Activated naive CD4-positive, alpha-beta T cell treated with anti-CD3 and anti-CD28 coated beads, Interleukin-2, amount 10 ng/mL, durations not matched to agents 7 days and 5 days (primary cell): ENCODE measurements at regions not wholly inside any gene's neighbourhood (a gene's known extent, or its start where the extent isn't known, plus 50 kb on each side); places are given as distances from the start of the nearest gene placed in this dataset.
"Not testable (repeated sequence)": the region's sequence is repeated elsewhere in the genome, so short reads cannot be mapped to it uniquely, and the experiment has no call there.

Experiments used
- CTCF ChIA-PET: fragments of 350-600 bp; sonication (Branson Sonifier 250); formaldehyde crosslinking; loops from one replicate; lab custom pipeline; 2021; ENCODE audit warnings: antibody characterized with exemption; lab: Charles Lee
- DNase-seq: peaks from one replicate; pipeline ENCODE4 v3.0.0-alpha.2; 2020
- H3K27ac Mint-ChIP-seq: one replicate; pipeline ENCODE4 v1.8.0; 2021; ENCODE audit warnings: mild to moderate bottlenecking, moderate library complexity, mixed read lengths
- H3K27me3 Mint-ChIP-seq: one replicate; pipeline ENCODE4 v1.8.0; 2021; ENCODE audit warnings: mild to moderate bottlenecking, mixed read lengths
- H3K36me3 Mint-ChIP-seq: one replicate; pipeline ENCODE4 v1.8.0; 2021; ENCODE audit warnings: mixed read lengths
- H3K4me1 Mint-ChIP-seq: one replicate; pipeline ENCODE4 v1.8.0; 2021; ENCODE audit warnings: mixed read lengths
- H3K4me3 Mint-ChIP-seq: one replicate; pipeline ENCODE4 v1.8.0; 2021; ENCODE audit warnings: mild to moderate bottlenecking, moderate library complexity, mixed read lengths
- H3K9me3 Mint-ChIP-seq: one replicate; pipeline ENCODE4 v1.8.0; 2021; ENCODE audit warnings: mixed read lengths

DNA sequence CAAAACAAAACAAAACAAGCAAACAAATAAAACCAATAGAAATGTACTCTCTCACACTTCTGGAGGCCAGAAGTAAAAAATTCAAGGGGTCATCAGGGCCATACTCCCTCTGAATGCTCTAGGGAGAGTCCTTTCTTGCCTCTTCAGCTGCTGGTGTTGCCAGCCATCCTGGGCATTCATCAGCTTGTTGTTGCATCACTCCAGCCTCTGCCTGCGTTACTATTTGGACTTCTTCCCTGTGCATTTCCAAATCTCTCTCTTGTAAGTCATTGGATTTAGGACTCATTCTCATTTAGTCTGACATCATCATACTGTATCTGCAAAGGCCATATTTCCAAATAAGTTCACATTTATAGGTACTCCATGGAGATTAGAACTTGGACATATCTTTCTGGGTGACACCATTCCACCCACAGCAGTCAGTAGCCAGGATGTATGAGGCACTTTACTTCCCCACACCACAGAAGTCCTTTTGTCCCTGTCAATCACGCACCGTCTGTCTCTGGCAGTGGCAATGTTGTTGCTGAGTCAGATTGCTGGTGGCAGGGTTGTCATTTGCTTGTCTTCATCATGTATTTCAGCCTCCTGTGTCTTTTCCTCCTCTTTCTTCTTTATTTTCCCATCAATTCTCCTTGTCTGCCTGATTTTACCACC is 151.0 kb upstream of the KCNJ6 start:
- H3K9me3 Mint-ChIP-seq = no peaks in the 10 kb centered on the region
- DNase-seq = no peak
- CTCF ChIA-PET = interaction anchor here (1.0 kb wide), 1 partner anchor 17 kb away, joined by 3 read pairs; no protein-coding TSS in a partner anchor
- no peaks in the 10 kb centered on the region for H3K27me3 Mint-ChIP-seq
- no peak overlapping the region for H3K4me3 Mint-ChIP-seq
- no peaks in the 10 kb centered on the region for H3K4me1 Mint-ChIP-seq
- H3K36me3 Mint-ChIP-seq = no peaks in the 10 kb centered on the region
- no peak overlapping the region for H3K27ac Mint-ChIP-seq

DNA sequence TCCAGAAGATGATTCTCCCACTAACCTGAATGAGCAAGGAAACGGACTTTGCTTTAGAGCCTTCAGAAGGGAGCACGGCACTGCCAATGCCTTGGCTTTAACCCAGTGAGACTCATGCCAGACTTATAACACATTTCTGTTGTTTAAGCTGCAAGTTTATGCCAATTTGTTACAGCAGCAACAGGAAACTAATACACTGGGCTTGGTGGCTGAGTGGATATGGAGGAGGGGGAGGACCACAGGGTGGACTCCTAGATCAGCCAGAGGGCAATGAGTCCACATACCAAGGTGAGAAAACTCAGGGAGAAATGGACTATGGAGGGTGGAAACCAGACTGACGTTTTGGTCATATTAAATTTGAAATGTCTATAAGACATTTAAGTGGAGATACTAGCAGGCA is 156.2 kb upstream of the KCNJ6 start:
- H3K9me3 Mint-ChIP-seq = no peaks in the 10 kb centered on the region
- H3K27ac Mint-ChIP-seq = no peak overlapping the region
- H3K27me3 Mint-ChIP-seq = peaks cover 9% of the 10 kb centered on the region
- CTCF ChIA-PET = no interaction called here
- H3K4me3 Mint-ChIP-seq = no peak overlapping the region
- H3K36me3 Mint-ChIP-seq = no peaks in the 10 kb centered on the region
- H3K4me1 Mint-ChIP-seq = peaks cover 2% of the 10 kb centered on the region
- DNase-seq = no peak

DNA sequence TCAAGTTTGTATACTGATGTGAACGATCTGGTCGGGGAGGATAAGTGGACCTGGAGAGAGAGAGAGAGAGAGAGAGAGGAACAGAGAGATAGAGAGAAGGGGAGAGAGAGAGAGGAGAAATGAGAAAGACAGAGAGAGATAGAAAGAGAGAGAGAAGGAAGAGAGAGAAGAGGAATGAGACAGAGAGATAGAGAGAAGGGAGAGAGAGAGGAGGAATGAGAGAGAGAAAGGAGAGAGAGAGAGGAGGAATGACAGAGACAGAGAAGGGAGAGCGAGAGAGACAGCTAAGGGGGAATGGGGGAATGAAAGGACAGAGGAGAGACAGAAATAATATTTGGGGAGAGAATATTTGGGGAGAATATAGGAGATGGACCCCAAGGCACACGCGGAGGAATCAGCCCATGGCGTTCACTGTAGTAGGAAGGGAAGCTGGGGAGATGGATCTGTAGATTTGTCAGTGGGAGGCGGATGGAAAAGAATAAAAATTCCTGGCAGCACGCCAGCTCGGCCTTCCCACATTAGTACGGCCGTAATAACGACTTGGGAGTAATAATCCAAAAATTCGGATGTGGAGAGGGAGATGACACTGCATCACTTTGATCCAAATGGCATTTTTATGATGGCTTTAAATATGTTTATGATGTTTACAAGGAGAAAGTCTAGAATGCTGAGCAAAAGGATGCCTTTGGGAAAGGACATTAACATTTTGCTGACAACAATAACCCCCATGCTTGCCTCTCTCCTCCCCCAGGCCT is 159.8 kb upstream of the KCNJ6 start:
- Mint-ChIP-seq H3K9me3 (no peaks in the 10 kb centered on the region), H3K27ac (no peak overlapping the region), H3K4me3 (no peak overlapping the region), H3K27me3 (peaks cover 9% of the 10 kb centered on the region), H3K36me3 (no peaks in the 10 kb centered on the region), H3K4me1 (peaks cover 2% of the 10 kb centered on the region)
- no peak for DNase-seq
- CTCF ChIA-PET = interaction anchor here (0.6 kb wide), 1 partner anchor 1561 kb away, joined by 3 read pairs; no protein-coding TSS in a partner anchor

DNA sequence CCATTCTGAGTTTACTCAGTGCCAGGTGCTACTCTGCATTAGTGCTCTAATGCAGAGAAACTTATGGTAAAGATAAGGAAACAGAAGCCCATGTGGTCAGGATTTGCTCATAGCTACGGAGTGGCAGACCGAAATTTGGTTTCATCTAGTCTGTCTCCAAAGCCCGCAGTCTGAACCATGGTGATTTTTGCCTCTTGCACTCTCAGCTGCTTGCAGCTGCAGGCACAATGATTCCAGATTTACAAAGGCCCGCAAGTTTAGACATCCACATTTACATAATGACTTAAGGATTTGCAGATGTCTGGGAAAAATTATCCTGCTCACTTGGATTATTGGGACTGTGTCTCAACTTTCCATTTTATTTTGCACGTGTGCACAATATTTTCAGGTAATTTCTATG is 161.3 kb upstream of the KCNJ6 start:
- no peaks in the 10 kb centered on the region for H3K9me3 Mint-ChIP-seq
- H3K36me3 Mint-ChIP-seq = no peaks in the 10 kb centered on the region
- H3K27ac Mint-ChIP-seq = no peak overlapping the region
- no peak for DNase-seq
- peaks cover 9% of the 10 kb centered on the region for H3K27me3 Mint-ChIP-seq
- H3K4me3 Mint-ChIP-seq = no peak overlapping the region
- H3K4me1 Mint-ChIP-seq = peaks cover 2% of the 10 kb centered on the region
- CTCF ChIA-PET = no interaction called here

DNA sequence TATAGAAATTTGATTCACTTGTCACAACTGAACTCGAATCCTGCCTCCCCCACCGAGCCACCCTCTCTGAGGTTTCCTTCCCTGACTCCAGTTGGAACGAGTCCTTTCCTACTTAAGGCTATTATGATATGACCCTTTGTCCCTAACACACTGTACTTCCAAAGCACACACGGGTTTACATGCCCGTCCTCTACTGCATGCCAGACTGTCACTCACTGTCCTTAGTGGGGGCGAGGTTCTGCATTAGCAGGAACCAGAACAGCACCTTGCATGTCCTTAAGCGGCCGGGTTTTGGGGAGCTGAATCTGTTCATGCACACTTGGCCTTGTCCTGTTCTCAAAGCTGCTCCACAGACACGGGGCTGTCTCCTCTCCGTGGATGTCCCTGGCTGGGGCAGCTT is 164.6 kb upstream of the KCNJ6 start:
- no peaks in the 10 kb centered on the region for H3K36me3 Mint-ChIP-seq
- no peaks in the 10 kb centered on the region for H3K9me3 Mint-ChIP-seq
- no peaks in the 10 kb centered on the region for H3K4me1 Mint-ChIP-seq
- DNase-seq = no peak
- H3K27ac Mint-ChIP-seq = no peak overlapping the region
- CTCF ChIA-PET = no interaction called here
- H3K4me3 Mint-ChIP-seq = no peak overlapping the region
- H3K27me3 Mint-ChIP-seq = peaks cover under 1% of the 10 kb centered on the region

DNA sequence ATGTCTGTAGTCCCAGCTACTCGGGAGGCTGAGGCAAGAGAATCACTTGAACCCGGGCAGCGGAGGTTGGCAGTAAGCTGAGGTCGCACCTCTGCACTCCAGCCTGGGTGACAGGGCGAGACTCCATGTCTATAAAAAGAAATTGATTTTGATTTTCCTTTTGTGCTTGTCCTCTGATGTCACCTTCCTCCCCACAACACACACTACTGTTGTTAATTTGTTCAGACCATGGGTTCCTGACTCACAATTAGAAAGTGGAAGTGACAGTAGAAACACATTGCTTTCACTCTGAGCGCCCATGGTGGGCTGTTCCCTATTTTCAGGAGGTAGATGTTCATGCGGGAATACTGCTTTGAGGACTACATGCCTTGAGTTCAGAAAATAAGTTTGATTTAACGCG is 165.5 kb upstream of the KCNJ6 start:
- Mint-ChIP-seq H3K27ac (no peak overlapping the region), H3K27me3 (no peaks in the 10 kb centered on the region), H3K9me3 (no peaks in the 10 kb centered on the region), H3K36me3 (no peaks in the 10 kb centered on the region), H3K4me3 (no peak overlapping the region), H3K4me1 (no peaks in the 10 kb centered on the region)
- no peak for DNase-seq
- CTCF ChIA-PET = no interaction called here

DNA sequence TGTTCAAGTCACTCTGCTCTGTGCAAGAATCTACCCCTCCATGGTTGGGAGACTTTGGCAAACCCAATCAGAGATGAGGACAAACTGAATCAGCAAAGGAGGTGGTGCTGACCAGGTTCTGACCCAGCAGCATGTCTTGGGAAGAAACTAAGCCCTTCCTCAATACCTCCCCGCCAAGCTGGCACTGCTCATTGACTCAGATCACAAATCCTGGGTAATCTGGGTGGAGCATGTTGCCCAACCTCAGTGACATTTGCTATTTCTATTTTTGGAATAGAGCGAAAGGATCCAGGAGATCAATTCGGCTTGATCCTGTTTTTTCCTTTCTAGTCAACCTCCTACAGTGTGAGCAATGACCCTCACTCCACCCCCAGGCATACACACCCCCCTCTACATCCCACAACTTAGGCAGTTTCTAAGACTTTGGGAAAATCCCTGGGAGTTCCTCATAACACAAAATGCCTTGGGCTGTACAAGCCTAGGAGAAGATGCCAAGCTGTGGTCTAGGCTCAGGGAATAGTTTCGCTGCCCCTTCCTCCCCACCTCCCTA is 166.8 kb upstream of the KCNJ6 start:
- CTCF ChIA-PET = interaction anchor here (1.1 kb wide), 1 partner anchor 15 kb away, joined by 3 read pairs; no protein-coding TSS in a partner anchor
- H3K9me3 Mint-ChIP-seq = no peaks in the 10 kb centered on the region
- H3K4me3 Mint-ChIP-seq = no peak overlapping the region
- no peak for DNase-seq
- no peaks in the 10 kb centered on the region for H3K36me3 Mint-ChIP-seq
- peaks cover 4% of the 10 kb centered on the region for H3K27me3 Mint-ChIP-seq
- no peak overlapping the region for H3K27ac Mint-ChIP-seq
- no peaks in the 10 kb centered on the region for H3K4me1 Mint-ChIP-seq

DNA sequence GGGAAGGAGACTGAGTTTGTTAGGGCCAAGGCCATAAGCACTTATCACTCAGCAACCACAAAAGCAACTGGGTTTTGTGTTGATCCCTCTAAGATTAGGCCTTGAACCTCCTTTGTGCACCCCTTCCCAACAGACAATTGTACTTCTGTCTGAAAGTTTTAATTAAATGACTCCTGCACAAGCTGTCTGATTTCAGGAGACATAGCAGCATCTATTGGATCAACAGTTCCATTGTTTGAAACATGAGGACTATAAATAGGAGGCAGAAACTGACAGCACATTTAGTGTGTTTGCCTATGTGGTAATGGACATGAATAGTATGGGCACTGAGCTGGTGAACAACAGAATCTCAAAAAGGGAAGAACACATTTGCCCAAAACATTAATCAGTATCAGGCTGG is 167.3 kb upstream of the KCNJ6 start:
- no peaks in the 10 kb centered on the region for H3K4me1 Mint-ChIP-seq
- no peaks in the 10 kb centered on the region for H3K36me3 Mint-ChIP-seq
- H3K27ac Mint-ChIP-seq = no peak overlapping the region
- H3K27me3 Mint-ChIP-seq = peaks cover 4% of the 10 kb centered on the region
- CTCF ChIA-PET = interaction anchor here (1.1 kb wide), 1 partner anchor 16 kb away, joined by 3 read pairs; no protein-coding TSS in a partner anchor
- H3K4me3 Mint-ChIP-seq = no peak overlapping the region
- no peak for DNase-seq
- no peaks in the 10 kb centered on the region for H3K9me3 Mint-ChIP-seq

DNA sequence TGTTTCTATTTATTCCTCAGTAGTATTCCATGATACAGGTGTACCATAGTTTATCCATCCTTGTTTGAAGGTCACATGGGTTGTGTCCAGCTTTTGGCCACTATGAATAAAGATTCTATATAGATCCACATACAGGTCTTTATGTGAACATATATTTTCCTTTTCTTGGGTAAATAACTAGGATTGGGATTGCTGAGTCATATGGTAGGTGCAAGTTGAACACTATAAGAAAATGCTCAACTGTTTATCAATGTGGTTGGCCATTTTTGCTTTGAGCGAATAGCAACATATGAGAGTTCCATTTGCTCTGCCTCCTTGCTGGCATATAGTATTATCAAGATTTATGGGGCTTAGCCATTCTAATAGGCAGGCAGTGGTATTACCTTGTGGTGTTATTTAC is 170.2 kb upstream of the KCNJ15 start:
- Mint-ChIP-seq H3K4me3 (no peak overlapping the region), H3K27ac (no peak overlapping the region), H3K4me1 (no peaks in the 10 kb centered on the region), H3K36me3 (no peaks in the 10 kb centered on the region), H3K27me3 (peaks cover 4% of the 10 kb centered on the region), H3K9me3 (no peaks in the 10 kb centered on the region)
- CTCF ChIA-PET = no interaction called here
- no peak for DNase-seq

DNA sequence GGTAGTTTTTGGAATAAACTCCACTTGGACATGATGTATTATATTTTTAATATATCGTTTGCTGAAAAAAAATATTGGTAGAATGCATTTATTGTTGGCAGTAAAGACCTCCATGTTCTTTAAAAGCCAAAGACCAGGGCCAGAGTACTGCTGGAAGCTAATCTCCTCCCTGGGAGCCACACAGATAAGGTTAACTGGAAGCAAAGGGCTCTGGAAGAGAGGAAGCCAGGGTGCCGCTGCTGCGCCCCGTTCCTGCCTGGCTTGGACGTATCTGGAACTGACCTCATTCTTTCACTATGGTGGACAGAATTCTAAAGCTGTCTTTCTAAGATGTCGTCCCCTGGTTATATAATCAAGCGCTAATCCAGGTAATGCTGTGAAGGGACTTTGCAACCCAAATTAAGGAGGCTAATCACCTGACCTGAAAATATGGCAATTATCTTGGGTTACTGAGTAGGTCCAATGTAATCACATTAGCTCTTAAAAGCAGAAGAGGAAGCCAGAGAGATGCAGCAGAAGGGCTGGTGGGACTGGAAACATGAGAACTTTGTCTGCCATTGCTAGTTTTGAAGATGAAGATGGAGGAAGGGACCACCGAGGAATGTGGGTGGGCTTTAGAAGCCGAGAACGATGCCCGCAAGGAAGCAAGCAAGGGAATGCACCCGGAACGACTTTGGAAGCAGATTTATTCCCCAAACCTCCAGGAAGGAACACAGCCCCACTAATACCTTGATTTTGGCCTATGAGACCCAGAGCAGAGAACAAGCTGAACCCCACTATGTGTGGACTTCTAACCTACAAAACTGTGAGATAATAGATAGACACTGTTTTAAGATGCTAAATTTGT is 167.7 kb upstream of the KCNJ15 start:
- Mint-ChIP-seq H3K27ac (no peak overlapping the region), H3K4me3 (no peak overlapping the region), H3K36me3 (no peaks in the 10 kb centered on the region), H3K9me3 (no peaks in the 10 kb centered on the region), H3K4me1 (no peaks in the 10 kb centered on the region), H3K27me3 (peaks cover 7% of the 10 kb centered on the region)
- no peak for DNase-seq
- CTCF ChIA-PET = no interaction called here

DNA sequence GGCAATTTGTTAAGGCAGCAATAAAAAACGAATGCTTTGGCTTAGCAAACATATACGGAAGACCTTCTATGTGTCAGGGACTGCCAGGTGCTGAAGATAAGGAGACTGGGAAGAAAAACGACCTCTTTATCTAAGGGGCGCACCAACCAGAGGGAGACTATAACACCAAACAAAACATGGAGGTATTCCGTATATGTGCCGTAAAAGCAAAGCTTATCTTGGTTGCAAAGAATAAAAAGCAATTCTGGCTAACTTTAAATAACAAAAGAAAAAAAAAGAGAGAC is 167.1 kb upstream of the KCNJ15 start:
- CTCF ChIA-PET = no interaction called here
- peaks cover 10% of the 10 kb centered on the region for H3K27me3 Mint-ChIP-seq
- no peaks in the 10 kb centered on the region for H3K9me3 Mint-ChIP-seq
- H3K36me3 Mint-ChIP-seq = no peaks in the 10 kb centered on the region
- no peaks in the 10 kb centered on the region for H3K4me1 Mint-ChIP-seq
- H3K4me3 Mint-ChIP-seq = no peak overlapping the region
- H3K27ac Mint-ChIP-seq = no peak overlapping the region
- no peak for DNase-seq

DNA sequence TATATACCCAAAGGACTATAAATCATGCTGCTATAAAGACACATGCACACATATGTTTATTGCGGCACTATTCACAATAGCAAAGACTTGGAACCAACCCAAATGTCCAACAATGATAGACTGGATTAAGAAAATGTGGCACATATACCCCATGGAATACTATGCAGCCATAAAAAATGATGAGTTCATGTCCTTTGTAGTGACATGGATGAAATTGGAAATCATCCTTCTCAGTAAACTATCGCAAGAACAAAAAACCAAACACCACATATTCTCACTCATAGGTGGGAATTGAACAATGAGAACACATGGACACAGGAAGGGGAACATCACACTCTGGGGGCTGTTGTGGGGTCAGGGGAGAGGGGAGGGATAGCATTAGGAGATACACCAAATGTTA is 165.7 kb upstream of the KCNJ15 start:
- DNase-seq, H3K4me3 Mint-ChIP-seq, H3K27ac Mint-ChIP-seq, H3K36me3 Mint-ChIP-seq, H3K9me3 Mint-ChIP-seq, H3K4me1 Mint-ChIP-seq, CTCF ChIA-PET: not testable (repeated sequence)
- H3K27me3 Mint-ChIP-seq = peaks cover 10% of the 10 kb centered on the region

DNA sequence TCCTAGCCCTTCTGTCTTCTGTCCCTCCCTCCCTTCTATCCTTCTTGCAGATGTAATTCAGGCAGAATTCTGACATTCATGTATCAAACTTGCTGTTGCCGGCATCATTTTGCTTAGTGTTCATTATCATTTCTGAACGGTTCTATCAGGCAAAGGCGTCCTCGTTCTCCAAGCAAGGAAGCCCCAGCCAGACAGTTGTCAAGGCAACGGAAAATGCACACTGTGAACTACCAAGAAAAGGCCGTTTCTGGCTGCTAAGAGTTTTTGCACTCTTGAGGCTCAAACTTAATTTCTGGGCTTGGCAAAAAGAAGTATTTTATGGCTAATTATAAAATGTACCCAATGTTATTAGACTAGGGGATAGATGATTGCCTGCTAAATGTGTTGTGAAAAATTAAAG is 164.7 kb upstream of the KCNJ15 start:
- Mint-ChIP-seq H3K4me1 (no peaks in the 10 kb centered on the region), H3K27me3 (peaks cover 9% of the 10 kb centered on the region), H3K36me3 (no peaks in the 10 kb centered on the region), H3K27ac (no peak overlapping the region), H3K4me3 (no peak overlapping the region), H3K9me3 (no peaks in the 10 kb centered on the region)
- no peak for DNase-seq
- CTCF ChIA-PET = no interaction called here

DNA sequence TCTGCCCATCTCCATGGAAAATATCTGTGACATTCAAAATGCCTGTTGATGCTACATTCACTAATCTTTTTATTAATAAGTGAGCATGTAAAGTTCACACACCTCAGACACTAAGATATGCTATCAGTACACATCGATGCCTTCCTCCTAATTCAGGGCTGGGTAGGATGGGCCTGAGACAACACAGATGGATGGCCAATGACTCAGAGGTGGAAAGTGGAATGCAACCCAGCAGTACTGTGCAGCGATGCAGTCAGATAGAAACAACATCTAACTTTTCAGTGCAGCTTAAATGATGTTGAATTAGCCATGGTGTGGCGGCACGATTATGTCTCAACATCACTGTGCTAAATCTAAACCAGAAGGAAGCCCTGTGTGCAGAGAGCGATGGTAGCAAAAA is 161.6 kb upstream of the KCNJ15 start:
- CTCF ChIA-PET = no interaction called here
- Mint-ChIP-seq H3K4me1 (no peaks in the 10 kb centered on the region), H3K27ac (no peak overlapping the region), H3K27me3 (peaks cover 14% of the 10 kb centered on the region), H3K9me3 (no peaks in the 10 kb centered on the region), H3K36me3 (no peaks in the 10 kb centered on the region), H3K4me3 (no peak overlapping the region)
- DNase-seq = no peak
